Mesenchymal stem cell (in vitro differentiated cells and primary cell): ENCODE measurements at regions not wholly inside any gene's neighbourhood (a gene's known extent, or its start where the extent isn't known, plus 50 kb on each side); places are given as distances from the start of the nearest gene placed in this dataset.
"Not testable (repeated sequence)": the region's sequence is repeated elsewhere in the genome, so short reads cannot be mapped to it uniquely, and the experiment has no call there.

Experiments
- DNase-seq: peaks from one replicate; pipeline ENCODE4 v3.0.0-alpha.2; 2013
- H2AFZ ChIP-seq: one replicate; pipeline ENCODE4 v1.6.1; 2013; ENCODE audit warnings: low read depth, mild to moderate bottlenecking, control low read depth, inconsistent platforms, low read length, moderate library complexity
- H2AK5ac ChIP-seq: 2 replicates; pipeline ENCODE4 v1.6.1; 2013; ENCODE audit warnings: low read length, moderate library complexity, mild to moderate bottlenecking, inconsistent platforms; ENCODE audit not compliant: severe bottlenecking
- H2BK120ac ChIP-seq: one replicate; pipeline ENCODE4 v1.6.1; 2013; ENCODE audit warnings: low read depth, mild to moderate bottlenecking, inconsistent platforms, low read length, moderate library complexity
- H2BK12ac ChIP-seq, 2 experiments: one replicate each; pipeline ENCODE4 v1.6.1; 2013; ENCODE audit warnings: inconsistent platforms in 2 of 2, low read length in 2 of 2, mild to moderate bottlenecking in 2 of 2, moderate library complexity in 2 of 2, control low read depth in 1 of 2
- H2BK15ac ChIP-seq: one replicate; pipeline ENCODE4 v1.6.1; 2013; ENCODE audit warnings: mild to moderate bottlenecking, low read depth, inconsistent platforms; ENCODE audit not compliant: poor library complexity, severe bottlenecking
- H2BK5ac ChIP-seq: 2 replicates; pipeline ENCODE4 v1.6.1; 2013; ENCODE audit warnings: low read depth, mild to moderate bottlenecking, low read length, control low read depth, inconsistent platforms; ENCODE audit not compliant: poor library complexity, severe bottlenecking
- H3K14ac ChIP-seq, 2 experiments: one replicate each; pipeline ENCODE4 v1.6.1; 2013; ENCODE audit warnings: inconsistent platforms in 2 of 2, low read length in 2 of 2, control low read depth in 1 of 2, mild to moderate bottlenecking in 1 of 2, moderate library complexity in 1 of 2
- H3K18ac ChIP-seq, 2 experiments: one replicate each; pipeline ENCODE4 v1.6.1; 2013; ENCODE audit warnings: inconsistent platforms in 2 of 2, low read length in 2 of 2, control low read depth in 1 of 2, low read depth in 1 of 2, mild to moderate bottlenecking in 1 of 2
- H3K23ac ChIP-seq, 2 experiments: one replicate each; pipeline ENCODE4 v1.6.1; 2013; ENCODE audit warnings: inconsistent platforms in 2 of 2, low read length in 2 of 2, mild to moderate bottlenecking in 2 of 2, moderate library complexity in 2 of 2, control low read depth in 1 of 2
- H3K27ac ChIP-seq: 2 replicates; pipeline ENCODE4 v1.5.1; 2013; ENCODE audit warnings: mild to moderate bottlenecking, moderate library complexity, low read length, control low read depth, inconsistent platforms; ENCODE audit not compliant: poor library complexity, severe bottlenecking
- H3K27me3 ChIP-seq, 2 experiments: 2 replicates each; pipeline versions ENCODE4 v1.6.1 to v1.7.0; 2013; ENCODE audit warnings: low read length in 2 of 2, mild to moderate bottlenecking in 2 of 2, moderate library complexity in 2 of 2, control low read depth in 1 of 2, inconsistent platforms in 1 of 2; ENCODE audit not compliant: control insufficient read depth in 1 of 2, insufficient read depth in 1 of 2
- H3K36me3 ChIP-seq, 2 experiments: 2 replicates each; pipeline versions ENCODE4 v1.6.1 to v1.7.0; 2013; ENCODE audit warnings: low read length in 2 of 2, control low read depth in 1 of 2, inconsistent platforms in 1 of 2, low read depth in 1 of 2, mild to moderate bottlenecking in 1 of 2; ENCODE audit not compliant: insufficient read depth in 2 of 2, control insufficient read depth in 1 of 2
- H3K4ac ChIP-seq, 2 experiments: one replicate each; pipeline ENCODE4 v1.6.1; 2013; ENCODE audit warnings: inconsistent platforms in 2 of 2, low read length in 2 of 2, mild to moderate bottlenecking in 2 of 2, moderate library complexity in 2 of 2, control low read depth in 1 of 2, low read depth in 1 of 2
- H3K4me1 ChIP-seq: 2 replicates; pipeline ENCODE4 v1.6.1; 2013; ENCODE audit warnings: low read depth, low read length, control low read depth; ENCODE audit not compliant: control insufficient read depth, insufficient read depth
- H3K4me2 ChIP-seq: 2 replicates; pipeline ENCODE4 v1.6.1; 2013; ENCODE audit warnings: low read length, mild to moderate bottlenecking, inconsistent platforms; ENCODE audit not compliant: poor library complexity, severe bottlenecking
- H3K4me3 ChIP-seq, 2 experiments: 2 replicates each; pipeline versions ENCODE4 v1.5.1 to v1.7.0; 2013; ENCODE audit warnings: low read length in 2 of 2, mild to moderate bottlenecking in 2 of 2, control low read depth in 1 of 2, low read depth in 1 of 2; ENCODE audit not compliant: insufficient read depth in 1 of 2
- H3K79me1 ChIP-seq: replicated peaks from 2 replicates; pipeline ENCODE4 v1.6.1; 2013; ENCODE audit warnings: mild to moderate bottlenecking, control low read depth, low read length, inconsistent platforms; ENCODE audit not compliant: poor library complexity, severe bottlenecking
- H3K9ac ChIP-seq: 2 replicates; pipeline ENCODE4 v1.7.0; 2013; ENCODE audit warnings: mild to moderate bottlenecking, low read length, moderate library complexity
- H3K9me3 ChIP-seq: 2 replicates; pipeline ENCODE4 v1.7.0; 2013; ENCODE audit warnings: mild to moderate bottlenecking, low read length; ENCODE audit not compliant: control insufficient read depth
- H4K8ac ChIP-seq: one replicate; pipeline ENCODE4 v1.6.1; 2013; ENCODE audit warnings: inconsistent platforms, mild to moderate bottlenecking, low read length, moderate library complexity
- H4K91ac ChIP-seq: one replicate; pipeline ENCODE4 v1.6.1; 2013; ENCODE audit warnings: mild to moderate bottlenecking, low read length, inconsistent platforms
- WGBS: methylation state at CpG from one replicate; pipeline ENCODE4 v1.1.7; 2013; ENCODE audit warnings: mixed read lengths; 5-methylcytosine and 5-hydroxymethylcytosine counted together

DNA sequence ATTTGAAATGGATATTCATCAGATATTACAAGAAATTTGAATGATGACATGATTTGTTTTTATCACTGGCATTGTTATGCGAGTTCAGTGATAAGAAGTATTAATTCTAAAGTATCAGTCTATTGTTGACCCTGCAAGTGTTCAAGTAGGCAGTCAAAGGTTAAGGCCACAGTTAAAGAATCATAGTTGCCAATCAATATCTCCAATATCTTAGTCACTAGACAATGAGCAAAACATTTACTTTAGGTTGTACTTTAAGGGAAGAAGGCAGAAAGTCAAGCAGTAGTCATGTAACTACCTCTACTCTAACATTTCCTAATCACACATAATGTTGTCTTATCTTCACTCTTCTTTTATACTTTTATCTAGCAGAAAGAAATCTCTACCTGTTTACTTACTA, 709.8 kb downstream of the PCDH17 start:
- no peak overlapping the region for H3K4me2 ChIP-seq
- H2BK12ac ChIP-seq = no peak overlapping the region
- H4K91ac ChIP-seq = no peak overlapping the region
- no peak overlapping the region for H3K4ac ChIP-seq
- H3K79me1 ChIP-seq = no peaks in the 10 kb centered on the region
- H3K9ac ChIP-seq = no peak overlapping the region
- H4K8ac ChIP-seq = no peak overlapping the region
- no peak overlapping the region for H2AK5ac ChIP-seq
- WGBS = 100% methylated on average over 1 of the region's 1 CpG
- H3K23ac ChIP-seq = no peak overlapping the region
- H2BK5ac ChIP-seq = no peak overlapping the region
- H3K27me3 ChIP-seq = no peaks in the 10 kb centered on the region
- no peaks in the 10 kb centered on the region for H3K4me1 ChIP-seq
- H3K18ac ChIP-seq = no peak overlapping the region
- no peak overlapping the region for H2AFZ ChIP-seq
- no peak overlapping the region for H2BK120ac ChIP-seq
- no peak overlapping the region for H3K14ac ChIP-seq
- DNase-seq = no peak
- no peaks in the 10 kb centered on the region for H3K36me3 ChIP-seq
- H2BK15ac ChIP-seq = no peak overlapping the region
- H3K9me3 ChIP-seq = peaks cover 14% of the 10 kb centered on the region
- no peak overlapping the region for H3K27ac ChIP-seq
- no peak overlapping the region for H3K4me3 ChIP-seq

DNA sequence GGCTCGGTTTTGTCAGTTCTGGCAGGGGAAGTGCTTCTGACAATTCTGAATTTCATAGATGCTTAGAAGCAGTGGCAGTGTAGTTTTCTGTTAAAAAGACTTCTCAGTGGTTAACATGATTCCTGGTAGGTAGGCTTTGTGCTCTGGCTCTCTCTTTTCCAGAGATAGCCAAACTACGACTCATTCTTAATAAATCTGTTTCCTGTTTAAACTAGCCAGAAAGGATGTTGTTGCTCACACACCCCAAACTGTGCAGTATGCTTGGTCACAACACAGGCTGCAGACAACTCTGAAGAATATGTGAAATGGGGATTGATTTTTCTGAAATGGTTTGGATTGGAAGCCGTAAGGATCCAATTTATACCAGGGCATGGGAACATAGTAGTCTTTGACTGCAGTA, 711.5 kb downstream of the PCDH17 start:
- Histone ChIP-seq H2BK120ac (no peak overlapping the region), H4K8ac (no peak overlapping the region), H3K23ac (no peak overlapping the region), H3K4ac (no peak overlapping the region), H2AFZ (no peak overlapping the region), H2BK5ac (no peak overlapping the region), H3K27ac (no peak overlapping the region), H3K14ac (no peak overlapping the region), H2BK12ac (no peak overlapping the region), H3K4me1 (no peaks in the 10 kb centered on the region), H3K4me3 (no peak overlapping the region), H2BK15ac (no peak overlapping the region), H3K79me1 (no peaks in the 10 kb centered on the region), H2AK5ac (no peak overlapping the region), H3K36me3 (no peaks in the 10 kb centered on the region), H3K4me2 (no peak overlapping the region), H3K9ac (no peak overlapping the region), H4K91ac (no peak overlapping the region), H3K9me3 (peaks cover 13% of the 10 kb centered on the region), H3K18ac (no peak overlapping the region), H3K27me3 (no peaks in the 10 kb centered on the region)
- 56% methylated on average over 3 of the region's 3 CpGs for WGBS
- no peak for DNase-seq

DNA sequence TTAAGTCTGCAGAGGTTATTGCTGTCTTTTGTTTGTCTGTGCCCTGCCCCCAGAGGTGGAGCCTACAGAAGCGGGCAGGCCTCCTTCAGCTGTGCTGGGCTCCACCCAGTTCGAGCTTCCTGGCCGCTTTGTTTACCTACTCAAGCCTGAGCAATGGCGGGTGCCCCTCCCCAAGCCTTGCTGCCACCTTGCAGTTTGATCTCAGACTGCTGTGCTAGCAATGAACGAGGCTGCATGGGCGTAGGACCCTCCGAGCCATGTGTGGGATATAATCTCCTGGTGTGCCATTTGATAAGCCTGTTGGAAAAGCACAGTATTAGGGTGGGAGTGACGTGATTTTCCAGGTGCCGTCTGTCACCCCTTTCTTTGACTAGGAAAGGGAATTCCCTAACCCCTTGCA, 720.6 kb downstream of the PCDH17 start:
- not testable (repeated sequence) for H3K79me1 ChIP-seq, H2BK5ac ChIP-seq, H3K14ac ChIP-seq, H3K18ac ChIP-seq, H3K4me2 ChIP-seq, H4K8ac ChIP-seq, H3K4me3 ChIP-seq, H3K27ac ChIP-seq, H3K27me3 ChIP-seq, H3K9ac ChIP-seq, H3K4me1 ChIP-seq, H2BK15ac ChIP-seq, H3K23ac ChIP-seq, H4K91ac ChIP-seq, H3K9me3 ChIP-seq, H3K36me3 ChIP-seq, H2BK120ac ChIP-seq, DNase-seq, H2AK5ac ChIP-seq, H2BK12ac ChIP-seq, H2AFZ ChIP-seq, H3K4ac ChIP-seq
- WGBS = 91% methylated on average over 9 of the region's 9 CpGs

DNA sequence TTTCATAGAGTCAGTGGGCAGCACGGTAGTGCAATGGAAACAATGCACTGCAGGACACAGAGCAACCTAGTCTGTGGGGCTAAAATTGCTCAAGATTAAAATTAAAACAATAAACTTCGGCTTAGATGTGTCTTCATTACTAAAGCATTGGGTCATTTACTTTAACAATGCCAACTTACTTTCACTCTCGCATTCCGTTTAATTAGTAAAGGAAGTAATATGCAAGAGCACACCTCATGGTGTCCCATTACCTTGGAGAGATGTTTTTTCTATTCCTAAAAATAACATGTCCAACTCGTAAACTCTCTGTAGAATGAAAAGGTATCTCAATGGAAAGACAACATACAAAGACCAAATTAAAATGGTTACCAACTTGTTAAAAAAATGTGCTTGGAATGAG, 738.4 kb downstream of the PCDH17 start:
- no peak overlapping the region for H2AK5ac ChIP-seq
- H2BK5ac ChIP-seq = no peak overlapping the region
- H3K4me2 ChIP-seq = no peak overlapping the region
- H3K23ac ChIP-seq = no peak overlapping the region
- H3K79me1 ChIP-seq = no peaks in the 10 kb centered on the region
- no peak for DNase-seq
- H3K36me3 ChIP-seq = no peaks in the 10 kb centered on the region
- no peaks in the 10 kb centered on the region for H3K4me1 ChIP-seq
- no peak overlapping the region for H2BK12ac ChIP-seq
- WGBS = 76% methylated on average over 4 of the region's 5 CpGs
- no peak overlapping the region for H3K9ac ChIP-seq
- no peak overlapping the region for H2BK120ac ChIP-seq
- H2AFZ ChIP-seq = no peak overlapping the region
- H3K4ac ChIP-seq = no peak overlapping the region
- H4K8ac ChIP-seq = no peak overlapping the region
- no peak overlapping the region for H3K27ac ChIP-seq
- H2BK15ac ChIP-seq = no peak overlapping the region
- no peaks in the 10 kb centered on the region for H3K9me3 ChIP-seq
- no peaks in the 10 kb centered on the region for H3K27me3 ChIP-seq
- no peak overlapping the region for H3K14ac ChIP-seq
- no peak overlapping the region for H3K18ac ChIP-seq
- H4K91ac ChIP-seq = no peak overlapping the region
- no peak overlapping the region for H3K4me3 ChIP-seq
